ENCODE measurements at regions not wholly inside any gene's neighbourhood (a gene's known extent, or its start where the extent isn't known, plus 50 kb on each side); places are given as distances from the start of the nearest gene placed in this dataset.

- TF ChIP-seq ZNF510 (CRISPR knock-in tag; IDR thresholded peaks at IDR 0.05; ENCODE audit: low read depth): no peak
- TF ChIP-seq ZBTB33 (CRISPR knock-in tag; IDR thresholded peaks at IDR 0.05): no peak
- no peak for TF ChIP-seq BCL6 (CRISPR knock-in tag; IDR thresholded peaks at IDR 0.05)
- TF ChIP-seq ELF4 (CRISPR knock-in tag; IDR thresholded peaks at IDR 0.05; ENCODE audit: borderline replicate concordance): no peak
- TF ChIP-seq ZNF180 (CRISPR knock-in tag; IDR thresholded peaks at IDR 0.05; ENCODE audit: borderline replicate concordance, low read depth): no peak
- TF ChIP-seq BHLHE40 (IDR thresholded peaks at IDR 0.05; ENCODE audit: low read length): no peak
- no peak for TF ChIP-seq POLR2AphosphoS5 (IDR thresholded peaks at IDR 0.05; ENCODE audit: low read depth, low read length)
- TF ChIP-seq SALL2 (CRISPR knock-in tag; IDR thresholded peaks at IDR 0.05): no peak
Observed at GRCh38 chr12:9276990-9277389, 68.8 kb upstream of the PZP start.
